Sigmoid colon (tissue), 6 donors: ENCODE measurements at regions not wholly inside any gene's neighbourhood (a gene's known extent, or its start where the extent isn't known, plus 50 kb on each side); places are given as distances from the start of the nearest gene placed in this dataset.

Experiments
- DNase-seq: peaks from one replicate; pipeline ENCODE4 v3.0.0-alpha.2; 2019
- H3K27ac ChIP-seq, 4 donors: fragments of 200-600 bp; sonication (generic); one replicate each; pipeline ENCODE4 v1.5.1; 2016 to 2019; ENCODE audit warnings: mild to moderate bottlenecking in 1 of 4
- H3K27me3 ChIP-seq, 3 donors: fragments of 200-600 bp; sonication (generic); one replicate each; pipeline ENCODE4 v1.5.1; 2019; ENCODE audit warnings: mild to moderate bottlenecking in 1 of 3
- H3K36me3 ChIP-seq, 4 donors: fragments of 200-600 bp; sonication (generic); one replicate each; pipeline ENCODE4 v1.5.1; 2016 to 2019
- H3K4me1 ChIP-seq, 4 donors: fragments of 200-600 bp; sonication (generic); one replicate each; pipeline ENCODE4 v1.5.1; 2017 to 2019
- H3K4me3 ChIP-seq, 4 donors: fragments of 200-600 bp; sonication (generic); one replicate each; pipeline ENCODE4 v1.5.1; 2017 to 2019; ENCODE audit warnings: mild to moderate bottlenecking in 2 of 4, moderate library complexity in 1 of 4
- H3K9me3 ChIP-seq, 4 donors: fragments of 200-600 bp in 3 of 4; sonication (generic) in 3 of 4; one replicate each; pipeline versions ENCODE4 v1.5.1 to v1.6.1; 2013 to 2019
- EP300 ChIP-seq, 4 donors: sonication (generic); formaldehyde crosslinking; IDR thresholded peaks; one replicate each; pipeline ENCODE4 v1.6.1; 2017; ENCODE audit warnings: antibody characterized with exemption in 4 of 4
- POLR2A ChIP-seq, 2 donors: fragments of 450-650 bp; IDR thresholded peaks; one replicate each; pipeline ENCODE4 v1.6.1; 2016; ENCODE audit warnings: antibody characterized with exemption in 2 of 2, mild to moderate bottlenecking in 2 of 2, moderate library complexity in 2 of 2
- POLR2AphosphoS5 ChIP-seq, 4 donors: sonication (generic); formaldehyde crosslinking; IDR thresholded peaks; one replicate each; pipeline ENCODE4 v1.6.1; 2017; ENCODE audit warnings: antibody characterized with exemption in 4 of 4
- WGBS, 2 donors: extraction: QIAGEN DNeasy Blood & Tissue Kit; methylation state at CpG; one replicate each; pipeline ENCODE4 v1.1.7; 2013; 5-methylcytosine and 5-hydroxymethylcytosine counted together
- intact Hi-C: fragments of 100-400 bp; cut with DNase I; formaldehyde crosslinking; loops from one replicate; pipeline ENCODE4 v1.15.1; 2023
- TF ChIP-seq, protein P1 (sequence below), 4 experiments: fragments of 450-650 bp in 3 of 4; fragments of 200-600 bp in 1 of 4; IDR thresholded peaks; one replicate each; pipeline ENCODE4 v1.5.1; 2016 to 2019; ENCODE audit warnings: antibody characterized with exemption in 4 of 4, mild to moderate bottlenecking in 3 of 4, moderate library complexity in 2 of 4
- donor health status: healthy with polysubstance abuse.
- donor health status: healthy.

DNA sequence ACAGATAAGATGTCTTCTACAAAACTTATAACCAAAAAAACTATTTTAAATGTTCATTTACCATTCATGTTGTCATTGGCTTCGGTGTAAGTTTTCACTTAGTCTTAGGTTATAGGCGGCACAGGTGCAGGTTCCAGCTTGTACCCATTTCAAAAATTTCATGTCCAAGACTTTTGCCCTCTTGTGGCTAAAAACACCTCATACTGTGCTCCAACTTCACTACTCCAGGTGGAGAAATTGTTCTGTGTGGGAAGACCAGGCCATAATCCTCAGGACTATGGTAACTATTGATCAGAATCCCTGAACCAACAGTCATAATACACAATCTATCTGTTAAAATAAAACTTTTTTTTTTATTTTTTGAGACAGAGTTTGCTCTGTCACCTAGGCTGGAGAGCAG, 95.2 kb upstream of the ATP11B start:
- intact Hi-C loops, result no loop called here
- DNase-seq, result no peak
- H3K4me1 ChIP-seq, result no peaks in the 10 kb centered on the region
- no peak overlapping the region for H3K27ac ChIP-seq
- no peak for TF ChIP-seq POLR2A (IDR thresholded peaks at IDR 0.05)
- TF ChIP-seq EP300 (IDR thresholded peaks at IDR 0.05), result no peak
- no peak for TF ChIP-seq POLR2AphosphoS5 (IDR thresholded peaks at IDR 0.05)
- TF ChIP-seq, protein P1, sequence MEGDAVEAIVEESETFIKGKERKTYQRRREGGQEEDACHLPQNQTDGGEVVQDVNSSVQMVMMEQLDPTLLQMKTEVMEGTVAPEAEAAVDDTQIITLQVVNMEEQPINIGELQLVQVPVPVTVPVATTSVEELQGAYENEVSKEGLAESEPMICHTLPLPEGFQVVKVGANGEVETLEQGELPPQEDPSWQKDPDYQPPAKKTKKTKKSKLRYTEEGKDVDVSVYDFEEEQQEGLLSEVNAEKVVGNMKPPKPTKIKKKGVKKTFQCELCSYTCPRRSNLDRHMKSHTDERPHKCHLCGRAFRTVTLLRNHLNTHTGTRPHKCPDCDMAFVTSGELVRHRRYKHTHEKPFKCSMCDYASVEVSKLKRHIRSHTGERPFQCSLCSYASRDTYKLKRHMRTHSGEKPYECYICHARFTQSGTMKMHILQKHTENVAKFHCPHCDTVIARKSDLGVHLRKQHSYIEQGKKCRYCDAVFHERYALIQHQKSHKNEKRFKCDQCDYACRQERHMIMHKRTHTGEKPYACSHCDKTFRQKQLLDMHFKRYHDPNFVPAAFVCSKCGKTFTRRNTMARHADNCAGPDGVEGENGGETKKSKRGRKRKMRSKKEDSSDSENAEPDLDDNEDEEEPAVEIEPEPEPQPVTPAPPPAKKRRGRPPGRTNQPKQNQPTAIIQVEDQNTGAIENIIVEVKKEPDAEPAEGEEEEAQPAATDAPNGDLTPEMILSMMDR (IDR thresholded peaks at IDR 0.05), result no peak
- no peaks in the 10 kb centered on the region for H3K36me3 ChIP-seq
- H3K27me3 ChIP-seq, result no peaks in the 10 kb centered on the region
- WGBS, 2 donors, result 98 to 99% methylated on average over 2 of the region's 2 CpGs
- no peaks in the 10 kb centered on the region for H3K9me3 ChIP-seq
- H3K4me3 ChIP-seq, result no peak overlapping the region

DNA sequence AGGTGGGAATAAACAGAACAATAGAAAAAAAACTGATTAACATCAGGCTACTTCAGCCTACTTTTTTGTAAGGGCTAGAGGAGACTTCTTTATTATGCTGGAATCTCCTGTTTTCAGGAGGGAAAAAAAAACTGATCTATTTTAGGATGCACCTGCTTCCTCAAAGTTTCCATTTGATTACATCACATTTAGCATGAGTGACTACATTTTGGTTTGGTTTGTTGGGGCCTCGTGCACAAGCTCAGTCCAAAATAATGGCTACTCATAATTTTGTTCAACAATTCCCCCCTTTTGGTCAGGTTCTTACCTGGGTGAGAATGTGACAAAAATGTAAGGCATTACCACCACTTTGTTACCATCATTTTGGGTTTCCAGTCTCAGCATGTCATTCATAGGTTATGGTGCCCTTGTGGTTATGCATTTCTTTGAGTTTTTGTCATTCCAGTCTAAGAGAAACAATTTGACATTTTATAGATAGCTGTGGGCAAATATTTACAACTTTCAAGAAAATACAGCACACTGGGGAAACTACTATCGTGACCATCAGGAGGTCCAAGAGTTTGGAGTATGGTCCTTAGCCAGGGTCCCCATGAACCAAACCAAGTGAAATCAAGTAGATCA, 93.6 kb upstream of the ATP11B start:
- 68 to 92% methylated on average over 2 of the region's 2 CpGs for WGBS, 2 donors
- Histone ChIP-seq H3K4me3 (no peak overlapping the region), H3K36me3 (no peaks in the 10 kb centered on the region), H3K9me3 (no peaks in the 10 kb centered on the region), H3K27me3 (no peaks in the 10 kb centered on the region), H3K27ac (no peak overlapping the region), H3K4me1 (no peaks in the 10 kb centered on the region)
- TF ChIP-seq, protein P1 (IDR thresholded peaks at IDR 0.05), result no peak
- no peak for TF ChIP-seq POLR2AphosphoS5 (IDR thresholded peaks at IDR 0.05)
- TF ChIP-seq POLR2A (IDR thresholded peaks at IDR 0.05), result no peak
- no peak for TF ChIP-seq EP300 (IDR thresholded peaks at IDR 0.05)
- no peak for DNase-seq
- intact Hi-C loops, result no loop called here

DNA sequence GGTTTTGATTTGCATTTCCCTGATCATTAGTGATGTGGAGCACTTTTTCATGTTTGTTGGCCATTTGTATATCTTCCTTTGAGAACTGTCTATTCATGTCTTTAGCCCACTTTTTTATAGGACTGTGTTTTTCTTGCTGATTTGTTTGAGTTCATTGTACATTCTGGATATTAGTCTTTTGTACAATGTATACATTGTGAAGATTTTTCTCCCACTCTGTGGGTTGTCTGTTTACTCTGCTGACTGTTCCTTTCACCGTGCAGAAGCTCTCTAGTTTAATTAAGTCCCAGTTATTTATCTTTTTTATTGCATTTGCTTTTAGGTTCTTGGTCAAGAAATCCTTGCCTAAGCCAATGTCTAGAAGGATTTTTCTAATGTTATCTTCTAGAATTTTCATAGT, 91.1 kb upstream of the ATP11B start:
- Histone ChIP-seq H3K27ac (no peak overlapping the region), H3K4me3 (no peak overlapping the region), H3K27me3 (no peaks in the 10 kb centered on the region), H3K9me3 (no peaks in the 10 kb centered on the region), H3K36me3 (no peaks in the 10 kb centered on the region), H3K4me1 (no peaks in the 10 kb centered on the region)
- intact Hi-C loops, result no loop called here
- TF ChIP-seq POLR2A (IDR thresholded peaks at IDR 0.05) (no peak), POLR2AphosphoS5 (IDR thresholded peaks at IDR 0.05) (no peak), EP300 (IDR thresholded peaks at IDR 0.05) (no peak)
- TF ChIP-seq, protein P1 (IDR thresholded peaks at IDR 0.05), result no peak
- no peak for DNase-seq
- WGBS, 2 donors, result 27 to 59% methylated on average over 1 of the region's 1 CpG

DNA sequence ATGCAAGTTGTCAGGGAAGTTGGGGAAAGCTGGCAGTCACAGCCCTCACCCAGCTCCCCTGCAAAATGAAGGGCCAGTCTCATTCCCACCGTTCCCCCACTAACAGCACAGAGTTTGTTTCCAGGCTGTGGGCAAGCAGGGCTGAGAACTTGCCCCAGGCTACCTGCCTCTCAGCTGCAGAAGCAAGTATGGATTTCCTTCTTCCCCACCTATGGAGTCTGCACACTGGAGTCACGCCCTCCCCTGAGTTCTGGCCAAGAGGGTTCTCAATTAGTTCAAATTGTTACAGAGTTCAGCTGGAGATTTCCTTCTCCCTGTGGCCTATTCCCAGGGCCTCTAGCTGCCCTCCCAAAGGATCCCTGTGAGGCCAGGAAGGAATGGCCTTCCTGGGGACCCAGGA, 90.1 kb upstream of the ATP11B start:
- no peaks in the 10 kb centered on the region for H3K9me3 ChIP-seq
- no peak overlapping the region for H3K27ac ChIP-seq
- 79 to 88% methylated on average over 2 of the region's 2 CpGs for WGBS, 2 donors
- no peaks in the 10 kb centered on the region for H3K36me3 ChIP-seq
- no peak overlapping the region for H3K4me3 ChIP-seq
- no peak for DNase-seq
- no peaks in the 10 kb centered on the region for H3K4me1 ChIP-seq
- H3K27me3 ChIP-seq, result no peaks in the 10 kb centered on the region
- TF ChIP-seq, protein P1 (IDR thresholded peaks at IDR 0.05), result no peak
- TF ChIP-seq EP300 (IDR thresholded peaks at IDR 0.05), result no peak
- intact Hi-C loops, result no loop called here

DNA sequence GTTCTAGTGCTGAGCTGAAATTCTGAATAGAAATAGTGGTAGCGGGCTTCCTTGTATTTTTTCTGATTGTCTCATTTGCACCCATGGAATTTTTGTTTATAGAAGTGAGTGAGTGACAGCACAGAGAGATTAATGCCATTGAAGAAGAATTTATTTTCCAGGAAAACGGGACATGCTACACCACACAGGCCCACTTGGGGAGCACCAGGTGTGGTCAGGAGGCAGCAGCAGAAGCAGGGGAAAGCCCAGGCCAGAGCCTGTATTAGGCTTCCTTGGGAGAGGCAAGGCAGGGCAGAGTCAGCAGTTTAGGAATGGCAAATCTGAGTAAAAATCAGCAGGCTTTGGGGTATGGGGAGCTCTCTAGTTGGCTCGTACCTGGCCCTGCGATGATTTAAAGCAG, 88.4 kb upstream of the ATP11B start:
- no peak overlapping the region for H3K4me3 ChIP-seq
- H3K36me3 ChIP-seq, result no peaks in the 10 kb centered on the region
- no peaks in the 10 kb centered on the region for H3K9me3 ChIP-seq
- no peaks in the 10 kb centered on the region for H3K27me3 ChIP-seq
- TF ChIP-seq, protein P1 (IDR thresholded peaks at IDR 0.05), result no peak
- TF ChIP-seq POLR2AphosphoS5 (IDR thresholded peaks at IDR 0.05) (no peak), POLR2A (IDR thresholded peaks at IDR 0.05) (no peak), EP300 (IDR thresholded peaks at IDR 0.05) (no peak)
- WGBS, 2 donors, result 89% methylated on average over 4 of the region's 4 CpGs
- DNase-seq, result no peak
- H3K27ac ChIP-seq, result no peak overlapping the region
- no peaks in the 10 kb centered on the region for H3K4me1 ChIP-seq
- intact Hi-C loops, result no loop called here
